ENCODE measurements at regions not wholly inside any gene's neighbourhood (a gene's known extent, or its start where the extent isn't known, plus 50 kb on each side); places are given as distances from the start of the nearest gene placed in this dataset.
"Not testable (repeated sequence)": the region's sequence is repeated elsewhere in the genome, so short reads cannot be mapped to it uniquely, and the experiment has no call there.

DNA sequence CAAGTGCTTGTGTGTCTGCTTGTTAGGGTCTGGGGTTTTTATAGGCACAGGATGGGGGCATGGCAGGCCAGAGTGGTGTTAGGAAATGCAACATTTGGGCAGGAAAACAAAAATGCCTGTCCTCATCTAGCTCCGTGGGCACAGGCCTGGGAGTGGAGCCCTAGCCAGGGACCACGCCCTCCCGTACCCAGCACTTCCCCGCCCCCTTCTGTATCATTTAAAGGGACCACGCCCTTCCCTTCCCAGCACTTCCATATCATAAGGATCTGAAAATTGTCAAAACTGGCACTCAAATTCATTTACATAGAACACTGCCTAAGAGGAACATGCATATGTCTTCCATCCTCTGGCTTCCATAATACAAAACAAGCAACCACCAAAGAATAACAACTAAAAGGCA is 185.8 kb downstream of the B3GLCT start:
- ChIA-PET CTCF (interaction anchor here (0.6 to 0.7 kb wide), 3 partner anchors 150 to 308 kb away, joined by 3 to 4 read pairs (median 3); no protein-coding TSS in a partner anchor), POLR2A (ENCODE audit: low non-redundant PET) (no interaction called here)
- TF ChIP-seq, protein P1, sequence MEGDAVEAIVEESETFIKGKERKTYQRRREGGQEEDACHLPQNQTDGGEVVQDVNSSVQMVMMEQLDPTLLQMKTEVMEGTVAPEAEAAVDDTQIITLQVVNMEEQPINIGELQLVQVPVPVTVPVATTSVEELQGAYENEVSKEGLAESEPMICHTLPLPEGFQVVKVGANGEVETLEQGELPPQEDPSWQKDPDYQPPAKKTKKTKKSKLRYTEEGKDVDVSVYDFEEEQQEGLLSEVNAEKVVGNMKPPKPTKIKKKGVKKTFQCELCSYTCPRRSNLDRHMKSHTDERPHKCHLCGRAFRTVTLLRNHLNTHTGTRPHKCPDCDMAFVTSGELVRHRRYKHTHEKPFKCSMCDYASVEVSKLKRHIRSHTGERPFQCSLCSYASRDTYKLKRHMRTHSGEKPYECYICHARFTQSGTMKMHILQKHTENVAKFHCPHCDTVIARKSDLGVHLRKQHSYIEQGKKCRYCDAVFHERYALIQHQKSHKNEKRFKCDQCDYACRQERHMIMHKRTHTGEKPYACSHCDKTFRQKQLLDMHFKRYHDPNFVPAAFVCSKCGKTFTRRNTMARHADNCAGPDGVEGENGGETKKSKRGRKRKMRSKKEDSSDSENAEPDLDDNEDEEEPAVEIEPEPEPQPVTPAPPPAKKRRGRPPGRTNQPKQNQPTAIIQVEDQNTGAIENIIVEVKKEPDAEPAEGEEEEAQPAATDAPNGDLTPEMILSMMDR (conservative IDR thresholded peaks at IDR 0.05; ENCODE audit: low read depth) = no peak
- no peak for DNase-seq (ENCODE audit: low spot score)
- H3K27ac ChIP-seq = no peak overlapping the region

DNA sequence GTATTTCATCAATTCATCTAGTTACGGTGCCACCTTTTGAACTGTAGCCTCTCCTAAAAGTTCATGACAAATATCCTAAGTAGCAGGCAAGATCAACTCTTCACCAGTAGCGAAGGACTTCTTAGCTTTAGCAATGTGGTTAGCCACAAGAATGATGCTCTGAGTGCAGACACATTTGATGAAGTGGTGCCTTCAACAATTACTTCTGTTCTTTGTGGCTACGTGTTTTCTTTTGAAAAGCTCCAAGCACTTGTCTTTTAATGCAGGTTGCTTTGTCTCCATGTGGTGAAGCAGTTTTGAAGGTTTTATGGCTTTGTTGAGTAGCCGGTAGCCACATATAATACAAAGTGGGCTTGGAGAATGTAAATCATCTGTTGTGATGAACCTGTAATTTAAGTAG is 194.7 kb downstream of the B3GLCT start:
- no peak for DNase-seq (ENCODE audit: low spot score)
- H3K27ac ChIP-seq = no peak overlapping the region
- ChIA-PET POLR2A (ENCODE audit: low non-redundant PET) (no interaction called here), CTCF (no interaction called here)
- TF ChIP-seq, protein P1 (conservative IDR thresholded peaks at IDR 0.05; ENCODE audit: low read depth) = no peak

DNA sequence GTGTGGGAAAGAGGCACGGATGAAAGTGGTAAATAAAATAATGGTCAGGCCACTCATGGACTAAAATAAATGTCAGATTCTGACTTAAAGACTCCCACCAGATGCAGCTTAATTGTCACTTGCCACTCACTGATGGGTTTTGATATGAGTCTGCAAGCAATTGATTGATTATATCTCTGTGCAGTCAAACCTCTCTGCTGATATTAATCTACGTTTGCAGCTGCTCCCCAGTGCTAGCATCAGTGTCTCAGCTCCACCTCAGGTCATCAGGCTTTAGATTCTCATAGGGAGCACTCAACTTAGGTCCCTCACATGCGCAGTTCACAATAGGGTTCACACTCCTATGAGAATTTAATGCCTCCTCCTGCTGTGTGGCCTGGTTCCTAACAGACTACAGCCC is 195.3 kb downstream of the B3GLCT start:
- no peak overlapping the region for H3K27ac ChIP-seq
- TF ChIP-seq, protein P1 (conservative IDR thresholded peaks at IDR 0.05; ENCODE audit: low read depth) = no peak
- ChIA-PET POLR2A (ENCODE audit: low non-redundant PET) (no interaction called here), CTCF (no interaction called here)
- no peak for DNase-seq (ENCODE audit: low spot score)

DNA sequence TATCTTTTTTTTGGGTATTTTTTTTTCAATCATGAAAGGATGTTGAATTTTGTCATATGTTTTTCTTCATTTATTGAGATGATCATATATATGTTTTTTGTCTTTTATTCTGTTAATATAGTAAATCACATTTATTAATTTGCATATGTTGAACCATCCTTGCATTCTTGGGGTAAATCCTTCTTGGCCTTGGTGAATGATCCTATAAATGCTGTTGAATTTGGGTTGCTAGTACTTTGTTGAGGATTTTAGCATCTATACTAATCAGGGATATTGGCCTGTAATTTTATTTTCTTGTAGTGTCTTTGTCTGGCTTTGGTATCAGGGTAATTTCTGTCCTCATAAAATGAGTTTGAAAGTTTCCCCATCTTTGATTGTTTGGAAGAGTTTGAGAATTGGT is 199.9 kb downstream of the B3GLCT start:
- DNase-seq (ENCODE audit: low spot score) = no peak

DNA sequence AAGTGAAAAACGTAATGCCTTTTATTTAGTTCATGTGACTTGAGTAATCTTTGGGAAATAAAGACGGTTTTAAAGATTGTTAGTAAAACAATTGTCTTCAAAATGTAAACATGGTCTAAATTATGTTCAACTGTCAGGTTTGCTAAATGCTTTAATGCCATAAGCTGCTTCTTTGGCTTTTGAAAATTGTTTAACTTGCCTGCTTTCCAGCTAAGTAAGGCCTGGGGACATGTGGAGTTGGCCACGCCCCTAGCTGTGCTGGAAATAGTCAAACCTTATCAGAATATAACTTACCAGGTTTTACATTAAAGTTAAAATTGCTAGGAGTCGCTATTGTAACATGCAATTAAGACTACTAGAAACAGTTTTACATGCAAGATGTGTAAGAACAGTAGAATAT is 203.9 kb downstream of the B3GLCT start:
- CTCF ChIA-PET; H3K27ac ChIP-seq; DNase-seq (ENCODE audit: low spot score); POLR2A ChIA-PET (ENCODE audit: low non-redundant PET): not testable (repeated sequence)

More for the DNA sequence above, 199.9 kb downstream of the B3GLCT start:
- TF ChIP-seq, protein P1 (conservative IDR thresholded peaks at IDR 0.05; ENCODE audit: low read depth) = no peak
- CTCF ChIA-PET = no interaction called here
- POLR2A ChIA-PET (ENCODE audit: low non-redundant PET) = no interaction called here
- no peak overlapping the region for H3K27ac ChIP-seq

DNA sequence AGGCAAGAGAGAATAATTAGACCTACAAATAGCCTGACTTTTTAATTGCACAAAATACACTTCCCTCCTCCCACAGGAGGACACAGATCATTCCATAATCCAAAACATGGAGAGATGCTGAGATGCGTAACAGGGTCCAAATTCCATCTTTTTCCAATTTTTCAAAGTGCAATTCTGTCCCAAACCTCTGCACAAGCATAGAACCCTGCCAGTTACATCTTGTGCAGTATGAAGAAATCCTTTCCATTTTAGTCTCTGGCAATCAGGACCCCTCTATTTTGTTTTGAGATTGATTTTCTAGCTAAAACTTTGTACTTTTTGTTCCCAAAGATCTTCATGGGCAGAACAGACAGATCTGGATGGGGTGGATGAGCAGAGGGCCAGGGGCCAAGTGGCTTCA is 209.2 kb downstream of the B3GLCT start:
- ChIA-PET POLR2A (ENCODE audit: low non-redundant PET) (no interaction called here), CTCF (interaction anchor here (0.6 kb wide), 1 partner anchor 16 kb away, joined by 3 read pairs; no protein-coding TSS in a partner anchor)
- TF ChIP-seq, protein P1 (conservative IDR thresholded peaks at IDR 0.05; ENCODE audit: low read depth) = no peak
- no peak overlapping the region for H3K27ac ChIP-seq
- no peak for DNase-seq (ENCODE audit: low spot score)

DNA sequence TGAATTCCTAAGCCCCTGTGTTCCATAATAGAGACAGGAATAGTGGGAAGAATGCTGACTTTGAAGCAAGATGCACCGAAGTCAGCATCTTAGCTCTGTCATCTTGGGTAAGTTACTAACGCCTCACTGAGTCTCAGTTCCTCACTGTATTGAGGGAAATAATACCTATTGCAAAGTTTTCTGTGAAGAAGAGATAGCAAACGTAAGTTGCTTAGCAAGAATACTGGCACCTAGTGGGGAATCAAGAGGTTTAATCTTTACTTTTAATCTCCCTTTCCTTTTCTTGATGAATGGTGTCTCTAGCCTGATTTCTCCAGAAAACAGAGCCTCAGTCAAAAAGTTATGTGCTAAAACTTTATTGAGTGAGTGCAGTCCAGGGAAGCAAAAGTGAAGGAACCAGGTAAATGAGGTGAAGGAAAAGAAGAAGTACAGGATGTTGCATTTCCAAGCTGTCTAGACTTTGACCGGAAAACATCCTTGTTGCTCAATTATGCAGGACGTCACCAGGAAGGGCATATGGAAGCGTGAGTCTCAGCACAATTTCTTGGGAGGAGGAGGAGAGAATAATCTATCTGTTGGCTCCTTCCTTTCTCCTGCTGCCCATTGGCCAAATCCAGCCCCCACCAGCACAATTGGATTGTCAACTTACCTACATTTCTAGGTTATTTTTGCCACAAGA is 210.0 kb downstream of the B3GLCT start:
- ChIA-PET POLR2A (ENCODE audit: low non-redundant PET) (no interaction called here), CTCF (no interaction called here)
- TF ChIP-seq, protein P1 (conservative IDR thresholded peaks at IDR 0.05; ENCODE audit: low read depth) = no peak
- H3K27ac ChIP-seq = no peak overlapping the region
- DNase-seq (ENCODE audit: low spot score) = no peak

Data from RWPE1 (cell line).